HG03103 (cell line): ENCODE measurements at regions not wholly inside any gene's neighbourhood (a gene's known extent, or its start where the extent isn't known, plus 50 kb on each side); places are given as distances from the start of the nearest gene placed in this dataset.

Experiments
- ATAC-seq: cut with Tn5 transposase; IDR thresholded peaks from one replicate; pipeline ENCODE4 v1.9.1; 2021; ENCODE audit warnings: low read depth; ENCODE audit not compliant: unreplicated experiment

GRCh38 chr3:170753421-170754310, 116.3 kb downstream of the RPL22L1 start:
- ATAC-seq = no peak

GRCh38 chr3:170752571-170753155, 117.3 kb downstream of the RPL22L1 start:
- no peak for ATAC-seq

GRCh38 chr3:170751899-170752293, 118.1 kb downstream of the RPL22L1 start:
- no peak for ATAC-seq

- no peak for ATAC-seq
These were observed 118.7 kb downstream of the RPL22L1 start for GRCh38 chr3:170751083-170751898.

GRCh38 chr3:170750478-170750830, 119.5 kb downstream of the RPL22L1 start:
- no peak for ATAC-seq

- ATAC-seq = no peak
These were observed 120.1 kb downstream of the RPL22L1 start for GRCh38 chr3:170749765-170750477.

GRCh38 chr3:170749185-170749584, 120.8 kb downstream of the RPL22L1 start:
- ATAC-seq = no peak

GRCh38 chr3:170746175-170746942, 123.6 kb downstream of the RPL22L1 start:
- no peak for ATAC-seq

- ATAC-seq = no peak
These were observed 124.7 kb downstream of the RPL22L1 start for GRCh38 chr3:170745211-170745718.

- ATAC-seq = no peak
These were observed 128.1 kb downstream of the RPL22L1 start for GRCh38 chr3:170741756-170742529.

GRCh38 chr3:170740726-170741591, 129.0 kb downstream of the RPL22L1 start:
- ATAC-seq = no peak

- ATAC-seq = no peak
These were observed 129.7 kb downstream of the RPL22L1 start for GRCh38 chr3:170740285-170740684.

GRCh38 chr3:170739410-170739809, 130.6 kb downstream of the RPL22L1 start:
- no peak for ATAC-seq

GRCh38 chr3:170738766-170739165, 131.2 kb downstream of the RPL22L1 start:
- ATAC-seq = no peak

- ATAC-seq = no peak
These were observed 132.4 kb downstream of the RPL22L1 start for GRCh38 chr3:170737498-170738162.

GRCh38 chr3:170735821-170736220, 134.2 kb downstream of the RPL22L1 start:
- no peak for ATAC-seq

GRCh38 chr3:170734735-170735065, 135.3 kb downstream of the RPL22L1 start:
- ATAC-seq = no peak
